Mucosa of gallbladder (tissue), 1 donor: ENCODE measurements at regions not wholly inside any gene's neighbourhood (a gene's known extent, or its start where the extent isn't known, plus 50 kb on each side); places are given as distances from the start of the nearest gene placed in this dataset.
A peak's percentile ranks its signal among the peaks of the same experiment; 100 is the strongest.
"Not testable (repeated sequence)": the region's sequence is repeated elsewhere in the genome, so short reads cannot be mapped to it uniquely, and the experiment has no call there.

Experiments used
- DNase-seq: peaks from one replicate; pipeline ENCODE4 v3.0.0-alpha.2; 2020; ENCODE audit warnings: low spot score
- donor health status: DM: no; HTN: no; CAD: no.

- DNase-seq: no peak
Measured at GRCh38 chr7:69377191-69377590, 221.1 kb upstream of the AUTS2 start.

GRCh38 chr7:69388452-69389137, 209.7 kb upstream of the AUTS2 start:
- DNase-seq: no peak

- no peak for DNase-seq
Measured at GRCh38 chr7:69389216-69389615, 209.1 kb upstream of the AUTS2 start.

- DNase-seq: not testable (repeated sequence)
Measured at GRCh38 chr7:69393912-69394311, 204.4 kb upstream of the AUTS2 start.

- peak; percentile 11 for DNase-seq
Measured at GRCh38 chr7:69395061-69395714, 203.1 kb upstream of the AUTS2 start.

GRCh38 chr7:69398986-69399385, 199.3 kb upstream of the AUTS2 start:
- DNase-seq: no peak

- DNase-seq: no peak
Measured at GRCh38 chr7:69399401-69399800, 198.9 kb upstream of the AUTS2 start.

- no peak for DNase-seq
Measured at GRCh38 chr7:69402696-69403095, 195.6 kb upstream of the AUTS2 start.

- DNase-seq: no peak
Measured at GRCh38 chr7:69403169-69403568, 195.1 kb upstream of the AUTS2 start.

GRCh38 chr7:69411018-69411417, 187.3 kb upstream of the AUTS2 start:
- no peak for DNase-seq

GRCh38 chr7:69411466-69411865, 186.8 kb upstream of the AUTS2 start:
- no peak for DNase-seq

GRCh38 chr7:69412331-69413146, 185.7 kb upstream of the AUTS2 start:
- DNase-seq: peak; percentile 40

GRCh38 chr7:69414555-69414954, 183.7 kb upstream of the AUTS2 start:
- no peak for DNase-seq

GRCh38 chr7:69418869-69419670, 179.2 kb upstream of the AUTS2 start:
- no peak for DNase-seq

GRCh38 chr7:69419934-69420333, 178.3 kb upstream of the AUTS2 start:
- DNase-seq: no peak

- DNase-seq: no peak
Measured at GRCh38 chr7:69422574-69422985, 175.7 kb upstream of the AUTS2 start.

- DNase-seq: no peak
Measured at GRCh38 chr7:69426705-69427104, 171.6 kb upstream of the AUTS2 start.

- DNase-seq: no peak
Measured at GRCh38 chr7:69428089-69428488, 170.2 kb upstream of the AUTS2 start.

- peak; percentile 59 for DNase-seq
Measured at GRCh38 chr7:69429911-69430383, 168.3 kb upstream of the AUTS2 start.

- DNase-seq: peak; percentile 13
Measured at GRCh38 chr7:69430384-69431021, 167.8 kb upstream of the AUTS2 start.

- no peak for DNase-seq
Measured at GRCh38 chr7:69431626-69432025, 166.6 kb upstream of the AUTS2 start.
